ENCODE measurements at regions not wholly inside any gene's neighbourhood (a gene's known extent, or its start where the extent isn't known, plus 50 kb on each side); places are given as distances from the start of the nearest gene placed in this dataset.

GRCh38 chr6:168384045-168385036 is 56.6 kb upstream of the SMOC2 start:
- Histone ChIP-seq H3K27me3 (replicated peaks in 1 of 2; ENCODE audit: control insufficient read depth in 2 of 2, insufficient read depth in 2 of 2, low read length in 1 of 2) (no peaks in the 10 kb centered on the region), H3K4me3 (no peak overlapping the region), H3K9ac (ENCODE audit: control insufficient read depth, insufficient read depth, low read length) (no peak overlapping the region), H3K79me2 (ENCODE audit: control insufficient read depth, insufficient read depth, low read length) (no peaks in the 10 kb centered on the region), H3K4me2 (ENCODE audit: control insufficient read depth, insufficient read depth) (no peak overlapping the region), H2AFZ (ENCODE audit: control insufficient read depth, low read depth, low read length) (no peak overlapping the region), H3K27ac (ENCODE audit: control insufficient read depth, insufficient read depth) (no peak overlapping the region), H4K20me1 (ENCODE audit: control insufficient read depth, insufficient read depth) (no peaks in the 10 kb centered on the region), H3K9me3 (replicated peaks; ENCODE audit: control insufficient read depth, insufficient read depth, low read length) (peaks cover 3% of the 10 kb centered on the region; the same call in 1 of the 3 replicates), H3K36me3 (ENCODE audit: control insufficient read depth in 2 of 2, insufficient read depth in 2 of 2, low read length in 1 of 2) (no peaks in the 10 kb centered on the region), H3K4me1 (ENCODE audit: control insufficient read depth, insufficient read depth, low read length) (no peaks in the 10 kb centered on the region)
- intact Hi-C loops (cut with micrococcal nuclease; ENCODE audit: unreplicated experiment) (no loop called here), in situ Hi-C loops (cut with MboI) (no loop called here)
- no peak for ATAC-seq
- FAIRE-seq: no peak
- SMC1A ChIA-PET (ENCODE audit: uncharacterized antibody, unreplicated experiment): no interaction called here
- no TSS peak for BruUV-seq (replicated peaks)
- TF ChIP-seq E2F8 (IDR thresholded peaks at IDR 0.05; ENCODE audit: low read depth, partially characterized antibody): no peak
- TF ChIP-seq PBX3 (IDR thresholded peaks at IDR 0.05; ENCODE audit: insufficient replicate concordance, low read depth, low read length): no peak
- no peak for TF ChIP-seq ZNF274 (IDR thresholded peaks at IDR 0.05; ENCODE audit: insufficient read depth, insufficient read length)
- TF ChIP-seq HSF1 (IDR thresholded peaks at IDR 0.05; ENCODE audit: low read depth, low read length): no peak
- no peak for TF ChIP-seq ZBTB11 (CRISPR knock-in tag; IDR thresholded peaks at IDR 0.05)
- no peak for DNase-seq (ENCODE audit: low read depth, low spot score)
- WGBS (ENCODE audit: insufficient coverage, insufficient replicate concordance, low lambda C conversion rate, missing lambda C conversion rate): 55% methylated on average over 30 of the region's 31 CpGs
- POLR2A ChIA-PET: no interaction called here
- RAD21 ChIA-PET (ENCODE audit: unreplicated experiment): no interaction called here
- CTCF ChIA-PET: no interaction called here
